GM18909 (cell line): ENCODE measurements at regions not wholly inside any gene's neighbourhood (a gene's known extent, or its start where the extent isn't known, plus 50 kb on each side); places are given as distances from the start of the nearest gene placed in this dataset.

ENCODE experiments used
- ATAC-seq: cut with Tn5 transposase; IDR thresholded peaks from one replicate; pipeline ENCODE4 v1.9.1; 2021; ENCODE audit warnings: mild to moderate bottlenecking; ENCODE audit not compliant: unreplicated experiment, poor library complexity

GRCh38 chr14:26846388-26846787, 248.6 kb upstream of the NOVA1 start:
- no peak for ATAC-seq

GRCh38 chr14:26849514-26849913, 251.7 kb upstream of the NOVA1 start:
- no peak for ATAC-seq

- no peak for ATAC-seq
These were observed 254.0 kb upstream of the NOVA1 start for GRCh38 chr14:26851793-26852192.

GRCh38 chr14:26855077-26855753, 257.4 kb upstream of the NOVA1 start:
- no peak for ATAC-seq

- no peak for ATAC-seq
These were observed 259.2 kb upstream of the NOVA1 start for GRCh38 chr14:26856876-26857518.

- no peak for ATAC-seq
These were observed 261.6 kb upstream of the NOVA1 start for GRCh38 chr14:26859483-26859882.

GRCh38 chr14:26860111-26860510, 262.3 kb upstream of the NOVA1 start:
- no peak for ATAC-seq

GRCh38 chr14:26863736-26864135, 265.9 kb upstream of the NOVA1 start:
- ATAC-seq: no peak

- ATAC-seq: no peak
These were observed 268.9 kb upstream of the NOVA1 start for GRCh38 chr14:26866721-26867120.

- no peak for ATAC-seq
These were observed 269.4 kb upstream of the NOVA1 start for GRCh38 chr14:26867171-26867757.

GRCh38 chr14:26870096-26870495, 272.3 kb upstream of the NOVA1 start:
- no peak for ATAC-seq

- ATAC-seq: no peak
These were observed 273.1 kb upstream of the NOVA1 start for GRCh38 chr14:26870722-26871617.

GRCh38 chr14:26872515-26873361, 274.9 kb upstream of the NOVA1 start:
- ATAC-seq: no peak

GRCh38 chr14:26873362-26873960, 275.6 kb upstream of the NOVA1 start:
- no peak for ATAC-seq

- no peak for ATAC-seq
These were observed 290.0 kb upstream of the NOVA1 start for GRCh38 chr14:26887847-26888246.

GRCh38 chr14:26888592-26888991, 290.8 kb upstream of the NOVA1 start:
- no peak for ATAC-seq

GRCh38 chr14:26896447-26896846, 298.6 kb upstream of the NOVA1 start:
- no peak for ATAC-seq

GRCh38 chr14:26897196-26897595, 299.4 kb upstream of the NOVA1 start:
- ATAC-seq: no peak

GRCh38 chr14:26905229-26905628, 307.4 kb upstream of the NOVA1 start:
- no peak for ATAC-seq

GRCh38 chr14:26913786-26914185, 316.0 kb upstream of the NOVA1 start:
- no peak for ATAC-seq
